AG09309 (cell line): ENCODE measurements at regions not wholly inside any gene's neighbourhood (a gene's known extent, or its start where the extent isn't known, plus 50 kb on each side); places are given as distances from the start of the nearest gene placed in this dataset.
"Not testable (repeated sequence)": the region's sequence is repeated elsewhere in the genome, so short reads cannot be mapped to it uniquely, and the experiment has no call there.

Experiments
- DNase-seq: peaks from one replicate; pipeline ENCODE4 v3.0.0-alpha.2; 2010; ENCODE audit warnings: low read depth
- H3K4me3 ChIP-seq: 2 replicates; pipeline ENCODE4 v1.5.1; 2011; ENCODE audit warnings: mild to moderate bottlenecking, low read depth, low read length, moderate library complexity; ENCODE audit not compliant: control insufficient read depth
- CTCF ChIP-seq: IDR thresholded peaks from 2 replicates; pipeline ENCODE4 v1.5.1; 2011; ENCODE audit warnings: mild to moderate bottlenecking, low read depth, low read length, inconsistent platforms; ENCODE audit not compliant: insufficient read depth, control insufficient read depth; ENCODE audit errors: missing control alignments

DNA sequence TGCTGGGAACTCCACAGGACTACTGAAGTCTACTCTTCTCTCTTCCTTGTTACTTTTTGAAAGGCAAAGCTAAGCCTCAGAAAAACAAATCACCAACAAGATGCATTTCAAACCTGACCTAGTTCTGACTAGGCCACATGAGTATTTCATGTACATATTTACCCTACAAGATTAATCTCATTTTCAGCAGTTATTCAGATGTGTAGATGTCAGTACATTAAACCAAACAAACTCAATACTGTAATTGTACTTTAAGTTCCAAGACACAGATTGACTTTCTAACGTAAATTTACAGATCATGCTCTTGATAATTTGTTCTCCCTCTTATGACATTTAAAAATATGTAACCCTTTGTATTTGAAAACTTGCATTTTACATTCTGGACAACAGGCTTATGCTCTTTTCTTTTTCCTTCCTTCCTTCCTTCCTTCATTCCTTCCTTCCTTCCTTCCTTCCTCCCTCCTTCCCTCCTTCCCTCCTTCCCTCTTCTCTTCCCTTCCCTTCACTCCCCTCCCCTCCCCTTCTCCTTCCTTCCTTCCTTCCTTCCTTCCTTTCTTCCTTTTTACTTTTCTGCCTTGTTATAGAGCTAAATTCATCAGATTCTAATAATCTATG is 1653.4 kb downstream of the EFNA5 start:
- no peak overlapping the region for H3K4me3 ChIP-seq
- no peak for TF ChIP-seq CTCF
- DNase-seq = no peak

- DNase-seq = no peak
- TF ChIP-seq CTCF = no peak
- no peak overlapping the region for H3K4me3 ChIP-seq
Observed at GRCh38 chr5:106014262-106014661, 1656.5 kb downstream of the EFNA5 start.

DNA sequence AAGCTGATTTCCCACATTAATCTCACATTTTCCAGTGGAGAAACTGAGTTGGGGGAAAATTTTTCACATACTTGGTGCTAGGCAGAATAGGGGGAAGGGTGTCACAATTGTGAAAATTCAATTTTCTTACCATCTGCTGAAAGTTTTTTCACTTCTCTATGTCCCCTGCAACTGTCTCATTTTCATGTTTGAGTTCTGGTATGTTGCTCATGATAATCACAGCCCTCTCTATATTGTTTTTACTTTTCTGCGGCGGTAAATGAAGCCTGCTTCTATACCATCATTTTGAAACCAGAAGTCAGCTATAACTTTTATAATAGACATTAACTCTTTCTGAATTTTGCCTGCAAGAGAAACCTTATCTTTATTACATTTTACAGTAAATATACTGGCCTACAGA is 1664.5 kb downstream of the EFNA5 start:
- no peak for DNase-seq
- TF ChIP-seq CTCF = no peak
- H3K4me3 ChIP-seq = no peak overlapping the region

GRCh38 chr5:105998991-105999390 is 1671.7 kb downstream of the EFNA5 start:
- H3K4me3 ChIP-seq, DNase-seq: not testable (repeated sequence)

GRCh38 chr5:105993027-105993426 is 1677.7 kb downstream of the EFNA5 start:
- no peak for TF ChIP-seq CTCF
- no peak overlapping the region for H3K4me3 ChIP-seq
- DNase-seq = no peak

DNA sequence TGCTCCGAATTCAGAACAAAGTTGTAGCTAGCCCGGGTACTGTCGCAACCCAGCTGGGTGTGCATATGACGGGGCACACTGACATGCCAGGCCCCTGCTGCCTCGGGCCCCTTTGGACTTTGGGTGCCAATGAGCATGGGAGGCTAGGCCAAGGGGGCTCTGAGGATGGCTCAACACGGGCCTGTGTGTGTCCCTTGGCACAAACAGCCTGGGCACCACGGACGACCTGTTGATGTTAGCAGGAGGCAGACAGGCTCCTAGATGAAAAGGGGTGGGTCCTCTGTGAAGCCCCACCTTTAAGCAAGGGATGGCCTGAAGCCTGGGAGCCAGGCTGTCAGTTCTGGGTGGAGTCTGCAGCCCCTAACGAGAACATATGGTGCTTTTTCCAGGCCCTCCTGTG is 1688.2 kb downstream of the EFNA5 start:
- H3K4me3 ChIP-seq = no peak overlapping the region
- no peak for DNase-seq
- no peak for TF ChIP-seq CTCF

GRCh38 chr5:105978011-105978410 is 1692.7 kb downstream of the EFNA5 start:
- H3K4me3 ChIP-seq = no peak overlapping the region
- no peak for DNase-seq
- no peak for TF ChIP-seq CTCF
